Lung (tissue), 11 donors: ENCODE measurements at regions not wholly inside any gene's neighbourhood (a gene's known extent, or its start where the extent isn't known, plus 50 kb on each side); places are given as distances from the start of the nearest gene placed in this dataset.

ENCODE experiments used
- ATAC-seq: fragments of 200-7000 bp; cut with Tn5 transposase; one replicate; pipeline ENCODE4 v1.9.1; 2020; ENCODE audit warnings: moderate number of reproducible peaks; ENCODE audit not compliant: insufficient read depth, low FRiP score
- DNase-seq, 3 donors: peaks; one replicate each; pipeline ENCODE4 v3.0.0-alpha.2; 2013 to 2017
- H3K27ac ChIP-seq, 2 donors: one replicate each; pipeline ENCODE4 v1.5.1; 2013; ENCODE audit warnings: mild to moderate bottlenecking in 2 of 2, moderate library complexity in 2 of 2, control low read depth in 1 of 2, inconsistent platforms in 1 of 2, low read depth in 1 of 2, low read length in 1 of 2
- H3K27me3 ChIP-seq, 3 donors: one replicate each; pipeline ENCODE4 v1.5.1; 2013; ENCODE audit warnings: low read length in 2 of 3; ENCODE audit not compliant: control insufficient read depth in 3 of 3, insufficient read depth in 3 of 3
- H3K36me3 ChIP-seq, 4 donors: one replicate each; pipeline ENCODE4 v1.5.1; 2013; ENCODE audit warnings: low read length in 4 of 4, mild to moderate bottlenecking in 1 of 4, moderate library complexity in 1 of 4; ENCODE audit not compliant: control insufficient read depth in 4 of 4, insufficient read depth in 4 of 4
- H3K4me1 ChIP-seq, 5 donors: one replicate each; pipeline ENCODE4 v1.5.1; 2013; ENCODE audit warnings: low read length in 5 of 5, mild to moderate bottlenecking in 2 of 5, moderate library complexity in 1 of 5; ENCODE audit not compliant: control insufficient read depth in 5 of 5, insufficient read depth in 5 of 5
- H3K4me3 ChIP-seq: one replicate; pipeline ENCODE4 v1.5.1; 2013; ENCODE audit warnings: mild to moderate bottlenecking, control low read depth, moderate library complexity
- H3K9ac ChIP-seq, 2 donors: one replicate each; pipeline ENCODE4 v1.5.1; 2013; ENCODE audit warnings: low read length in 2 of 2, control low read depth in 1 of 2; ENCODE audit not compliant: insufficient read depth in 1 of 2
- H3K9me3 ChIP-seq, 4 donors: one replicate each; pipeline ENCODE4 v1.5.1; 2013; ENCODE audit warnings: low read length in 3 of 4, mild to moderate bottlenecking in 1 of 4, moderate library complexity in 1 of 4; ENCODE audit not compliant: control insufficient read depth in 4 of 4, insufficient read depth in 3 of 4
- CTCF ChIP-seq: IDR thresholded peaks from 2 replicates; pipeline ENCODE4 v1.5.1; 2012; ENCODE audit warnings: mild to moderate bottlenecking; ENCODE audit errors: control extremely low read depth, extremely low read depth
- WGBS, 2 donors: extraction: QIAGEN DNeasy Blood & Tissue Kit; methylation state at CpG; one replicate each; pipeline ENCODE4 v1.1.7; 2013; 5-methylcytosine and 5-hydroxymethylcytosine counted together
- donor health status: control.
- donor health status: control.
- donor health status: Bipolar disorder and iron deficiency.
- donor health status: healthy.
- donor health status: DM: yes; HTN: yes; CAD: no.

- Histone ChIP-seq H3K4me3 (no peak overlapping the region), H3K27me3 (no peaks in the 10 kb centered on the region), H3K9ac (no peak overlapping the region), H3K27ac (no peak overlapping the region), H3K4me1 (peaks cover 0 to 8% (median 3%) of the 10 kb centered on the region in 5 donors), H3K36me3 (no peaks in the 10 kb centered on the region), H3K9me3 (no peaks in the 10 kb centered on the region)
- no peak for ATAC-seq
- DNase-seq: no peak
- 50 to 93% methylated on average over 1 of the region's 1 CpG for WGBS, 2 donors
- TF ChIP-seq CTCF: no peak
Observed at GRCh38 chr5:74420947-74421346, 219.6 kb downstream of the ENC1 start.

GRCh38 chr5:74420220-74420619, 220.3 kb downstream of the ENC1 start:
- ATAC-seq (no peak), DNase-seq (no peak)
- no peaks in the 10 kb centered on the region for H3K27me3 ChIP-seq
- H3K9me3 ChIP-seq: no peaks in the 10 kb centered on the region
- H3K27ac ChIP-seq: no peak overlapping the region
- no peak overlapping the region for H3K9ac ChIP-seq
- WGBS, 2 donors: 57 to 92% methylated on average over 3 of the region's 3 CpGs
- no peak overlapping the region for H3K4me3 ChIP-seq
- H3K36me3 ChIP-seq: no peaks in the 10 kb centered on the region
- no peak for TF ChIP-seq CTCF
- peaks cover 0 to 15% (median 6%) of the 10 kb centered on the region in 5 donors for H3K4me1 ChIP-seq

GRCh38 chr5:74419468-74419867, 221.1 kb downstream of the ENC1 start:
- Histone ChIP-seq H3K9me3 (no peaks in the 10 kb centered on the region), H3K4me1 (peaks cover 0 to 15% (median 6%) of the 10 kb centered on the region in 5 donors), H3K4me3 (no peak overlapping the region), H3K36me3 (no peaks in the 10 kb centered on the region), H3K9ac (no peak overlapping the region), H3K27ac (no peak overlapping the region), H3K27me3 (no peaks in the 10 kb centered on the region)
- TF ChIP-seq CTCF: no peak
- 76 to 95% methylated on average over 4 of the region's 4 CpGs for WGBS, 2 donors
- no peak for DNase-seq
- ATAC-seq: no peak

GRCh38 chr5:74418709-74419108, 221.8 kb downstream of the ENC1 start:
- H3K4me3 ChIP-seq: no peak overlapping the region
- 89 to 97% methylated on average over 2 of the region's 2 CpGs for WGBS, 2 donors
- H3K9ac ChIP-seq: no peak overlapping the region
- no peak for TF ChIP-seq CTCF
- H3K9me3 ChIP-seq: no peaks in the 10 kb centered on the region
- H3K27me3 ChIP-seq: no peaks in the 10 kb centered on the region
- no peaks in the 10 kb centered on the region for H3K36me3 ChIP-seq
- no peak overlapping the region for H3K27ac ChIP-seq
- DNase-seq (no peak), ATAC-seq (no peak)
- peaks cover 0 to 15% (median 6%) of the 10 kb centered on the region in 5 donors for H3K4me1 ChIP-seq
